GM18502 (cell line): ENCODE measurements at regions not wholly inside any gene's neighbourhood (a gene's known extent, or its start where the extent isn't known, plus 50 kb on each side); places are given as distances from the start of the nearest gene placed in this dataset.
"Not testable (repeated sequence)": the region's sequence is repeated elsewhere in the genome, so short reads cannot be mapped to it uniquely, and the experiment has no call there.

Experiments
- ATAC-seq: cut with Tn5 transposase; IDR thresholded peaks from one replicate; pipeline ENCODE4 v1.9.1; 2021; ENCODE audit warnings: mild to moderate bottlenecking; ENCODE audit not compliant: unreplicated experiment, poor library complexity

DNA sequence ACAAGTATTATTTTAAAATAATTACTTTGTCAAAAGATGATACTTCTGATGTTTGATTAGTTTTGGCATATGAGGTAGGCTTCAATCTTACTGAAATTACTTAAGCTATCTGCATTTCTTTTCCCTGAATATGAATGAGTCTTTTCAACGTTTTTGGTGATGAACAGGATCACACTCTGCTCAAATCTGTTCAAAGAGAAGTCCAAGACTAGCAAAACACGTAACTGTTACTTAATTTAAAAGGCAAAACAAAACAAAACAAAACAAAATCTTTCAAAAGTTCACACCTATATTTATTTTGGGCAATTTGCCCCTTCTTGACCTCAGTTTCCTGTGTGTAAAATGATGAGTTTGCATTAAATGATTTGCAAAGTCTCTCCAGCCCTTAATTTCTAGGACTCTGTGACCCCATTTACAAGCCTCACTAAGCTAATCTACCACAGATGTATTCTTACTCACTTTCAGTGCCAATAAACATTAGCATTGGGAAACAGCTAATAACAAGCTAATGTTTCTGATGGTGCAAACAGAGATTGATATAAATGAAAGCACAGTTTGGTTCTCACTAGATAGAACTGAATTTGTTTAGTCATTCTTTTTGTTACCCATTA lies 865.4 kb downstream of the LTN1 start:
- ATAC-seq = no peak

GRCh38 chr21:28126521-28127174 lies 866.0 kb downstream of the LTN1 start:
- ATAC-seq = no peak

- ATAC-seq = no peak
These were observed 868.1 kb downstream of the LTN1 start for GRCh38 chr21:28124541-28124940.

- ATAC-seq = no peak
These were observed 874.1 kb downstream of the LTN1 start for GRCh38 chr21:28118570-28118969.

DNA sequence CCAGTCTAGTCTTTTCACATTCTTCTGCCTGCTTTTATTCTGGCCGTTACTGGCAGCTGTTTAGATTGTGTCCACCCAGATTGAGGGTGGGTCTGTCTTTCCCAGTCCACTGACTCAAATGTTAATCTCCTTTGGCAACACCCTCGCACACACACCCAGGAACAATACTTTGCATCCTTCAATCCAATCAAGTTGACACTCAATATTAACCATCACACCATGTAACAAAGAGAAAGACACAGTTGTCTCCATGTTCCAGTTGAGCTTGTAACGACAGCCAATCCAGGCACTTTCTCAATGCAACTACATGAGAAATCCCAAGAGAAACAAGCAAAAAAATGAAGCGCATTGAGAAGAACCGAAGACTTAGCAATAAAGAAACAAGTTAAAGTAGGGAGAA lies 877.7 kb downstream of the LTN1 start:
- not testable (repeated sequence) for ATAC-seq

DNA sequence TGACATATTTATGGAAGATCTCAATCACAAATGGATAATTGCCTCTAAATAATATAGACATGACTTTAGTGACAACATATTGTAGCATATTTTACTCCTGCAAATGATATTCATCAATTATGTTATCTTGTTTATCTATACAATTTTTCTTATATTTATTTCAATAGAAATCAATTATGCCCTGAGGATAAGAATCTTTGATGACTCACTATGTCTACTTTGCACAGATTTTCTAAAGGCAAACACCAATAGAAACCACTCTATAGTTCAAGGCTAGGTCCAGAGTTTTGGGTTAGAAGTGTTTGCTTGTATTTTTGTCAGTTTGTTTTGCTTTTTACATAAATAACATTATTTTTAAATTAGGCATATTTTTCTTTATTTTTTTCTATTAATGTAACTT lies 879.0 kb downstream of the LTN1 start:
- no peak for ATAC-seq

GRCh38 chr21:28112511-28112910 lies 880.2 kb downstream of the LTN1 start:
- no peak for ATAC-seq

GRCh38 chr21:28111151-28111619 lies 881.5 kb downstream of the LTN1 start:
- no peak for ATAC-seq

- no peak for ATAC-seq
These were observed 882.0 kb downstream of the LTN1 start for GRCh38 chr21:28110716-28111115.

- no peak for ATAC-seq
These were observed 882.6 kb downstream of the LTN1 start for GRCh38 chr21:28110074-28110473.

GRCh38 chr21:28106370-28106890 lies 886.2 kb downstream of the LTN1 start:
- no peak for ATAC-seq

DNA sequence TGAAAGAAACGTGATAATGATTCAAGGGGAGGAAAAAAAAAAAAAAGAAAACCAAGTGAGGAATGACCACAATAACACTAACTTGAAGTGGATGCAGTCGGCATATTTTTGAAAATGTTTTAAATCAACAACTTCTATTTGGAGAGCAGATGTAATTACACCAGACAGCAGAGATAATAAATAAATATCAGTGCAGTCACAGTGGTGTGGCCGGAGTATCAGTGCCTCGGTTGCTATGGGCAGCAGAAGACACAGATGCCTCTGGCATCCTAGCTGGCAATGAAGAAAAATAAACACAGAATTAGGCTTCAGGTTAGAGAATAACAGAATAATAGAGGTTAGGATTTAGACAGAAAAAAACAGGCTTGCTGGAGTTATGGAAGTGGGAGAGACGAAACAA lies 888.3 kb downstream of the LTN1 start:
- ATAC-seq = no peak

DNA sequence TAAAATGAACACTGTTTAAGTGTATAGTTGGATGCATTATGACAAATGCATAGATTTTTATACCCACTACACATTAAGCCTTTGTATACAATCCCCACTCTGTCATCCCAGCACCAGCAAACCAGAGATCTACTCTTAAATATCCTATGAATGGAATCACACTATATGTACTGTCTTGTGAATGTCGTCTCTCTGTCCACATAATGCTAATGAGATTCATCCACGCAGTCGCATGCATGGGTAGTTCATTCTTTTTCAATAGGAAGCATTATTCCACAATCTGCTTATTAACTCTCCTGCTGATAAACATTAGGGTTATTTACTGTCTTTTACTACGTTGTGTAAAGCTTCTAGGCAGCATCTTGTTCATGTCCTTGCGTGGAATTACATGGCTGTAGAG lies 892.3 kb downstream of the LTN1 start:
- no peak for ATAC-seq

- no peak for ATAC-seq
These were observed 893.5 kb downstream of the LTN1 start for GRCh38 chr21:28099001-28099705.

DNA sequence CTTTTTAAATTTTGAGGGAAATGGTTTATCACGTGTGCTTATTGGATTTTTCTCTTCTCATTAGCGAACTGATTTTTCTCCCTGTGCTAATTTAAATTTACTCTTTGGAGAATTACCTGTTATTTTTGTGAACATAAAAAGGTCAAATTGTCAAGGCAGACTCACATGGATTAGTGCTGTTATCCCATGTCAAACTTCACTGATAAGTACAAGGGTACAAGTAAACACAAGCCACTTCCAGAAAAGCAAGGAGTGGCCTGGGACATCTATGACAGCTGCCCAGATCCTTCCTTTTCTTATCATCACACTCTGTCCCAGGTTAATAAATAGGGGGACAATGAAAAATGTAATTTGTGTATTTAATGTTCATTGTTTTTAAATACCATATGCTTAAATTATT lies 901.2 kb downstream of the LTN1 start:
- no peak for ATAC-seq

- no peak for ATAC-seq
These were observed 902.1 kb downstream of the LTN1 start for GRCh38 chr21:28090546-28090945.

DNA sequence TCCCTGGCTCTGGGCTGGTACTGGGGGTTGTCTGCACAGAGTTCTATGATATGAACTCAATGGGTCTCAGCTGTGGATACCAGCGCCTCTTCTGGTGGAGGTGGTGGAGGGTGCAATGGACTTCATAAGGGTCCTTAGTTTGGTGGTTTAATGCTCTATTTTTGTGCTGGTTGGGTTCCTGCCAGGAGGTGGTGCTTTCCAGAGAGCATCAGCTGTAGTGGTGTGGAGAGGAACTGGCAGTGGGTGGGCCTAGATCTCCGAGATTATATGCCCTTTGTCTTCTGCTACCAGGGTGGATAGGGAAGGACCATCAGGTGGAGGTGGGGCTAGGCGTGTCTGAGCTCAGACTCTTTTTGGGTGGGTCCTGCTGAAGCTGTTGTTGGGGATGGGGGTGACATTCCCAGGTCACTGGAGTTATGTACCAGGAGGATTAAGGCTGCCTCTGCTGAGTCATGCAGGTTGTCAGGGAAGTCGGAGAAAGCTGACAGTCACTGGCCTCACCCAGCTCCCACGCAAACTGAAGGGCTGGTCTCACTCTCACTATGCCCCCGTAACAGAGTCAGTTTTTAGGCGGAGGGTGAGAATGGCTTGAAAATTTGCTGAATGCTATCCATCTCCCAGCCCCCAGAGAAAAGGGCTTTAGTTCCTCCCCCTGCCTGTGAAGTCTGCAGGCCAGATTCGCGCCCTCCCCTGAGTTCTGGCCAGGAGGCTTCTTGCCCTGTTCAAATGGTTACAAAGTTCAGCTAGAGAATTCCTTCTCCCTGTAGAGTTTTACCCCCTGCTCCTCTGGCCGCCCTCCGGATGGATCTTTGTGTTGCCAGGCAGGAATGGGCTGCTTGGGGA lies 902.9 kb downstream of the LTN1 start:
- ATAC-seq = no peak

DNA sequence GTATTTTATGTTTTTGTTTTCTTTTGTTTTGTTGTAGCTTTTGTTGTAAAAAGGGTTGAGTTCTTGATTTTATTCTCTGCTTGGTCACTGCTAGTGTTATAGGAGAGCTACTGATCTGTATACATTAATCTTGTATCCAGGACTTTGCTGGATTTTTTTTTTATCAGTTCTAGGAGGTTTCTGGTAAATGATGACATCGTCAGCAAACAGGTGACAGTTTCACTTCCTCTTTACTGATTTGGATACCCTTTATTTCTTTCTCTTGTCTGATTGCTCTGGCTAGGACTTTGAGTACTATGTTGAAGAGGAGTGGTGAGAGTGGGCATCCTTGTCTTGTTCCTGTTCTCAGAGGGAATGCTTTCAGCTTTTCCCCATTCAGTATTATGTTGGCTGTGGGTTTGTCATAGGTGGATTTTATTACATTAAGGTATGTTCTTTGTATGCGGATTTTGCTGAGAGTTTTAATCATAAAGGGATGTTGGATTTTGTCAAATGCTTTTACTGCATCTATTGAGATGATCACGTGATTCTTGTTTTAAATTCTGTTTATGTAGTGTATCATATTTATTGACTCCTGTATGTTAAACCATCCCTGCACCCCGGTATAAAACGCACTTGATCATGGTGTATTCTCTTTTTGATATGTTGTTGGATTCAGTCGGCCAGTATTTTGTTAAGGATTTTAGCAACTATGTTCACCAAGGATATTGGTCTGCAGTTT lies 905.7 kb downstream of the LTN1 start:
- no peak for ATAC-seq

GRCh38 chr21:28084951-28085350 lies 907.7 kb downstream of the LTN1 start:
- no peak for ATAC-seq

- no peak for ATAC-seq
These were observed 909.3 kb downstream of the LTN1 start for GRCh38 chr21:28083350-28083749.
